A673 (cell line): ENCODE measurements at regions not wholly inside any gene's neighbourhood (a gene's known extent, or its start where the extent isn't known, plus 50 kb on each side); places are given as distances from the start of the nearest gene placed in this dataset.

Experiments
- BruUV-seq: library from RNA; stranded (reverse); fragments of 400-500 nt; replicated peaks from 2 replicates; lab custom pipeline; 2021; lab: Mats Ljungman, UMichigan
- CTCF ChIA-PET: fragments of 300-600 bp; sonication (Branson Sonifier 250); formaldehyde crosslinking; loops from one replicate; lab custom pipeline; 2022; ENCODE audit warnings: antibody characterized with exemption; lab: Charles Lee
- POLR2A ChIA-PET: fragments of 300-600 bp; sonication (Branson Sonifier 250); formaldehyde crosslinking; loops from one replicate; lab custom pipeline; 2022; ENCODE audit warnings: antibody characterized with exemption; ENCODE audit not compliant: low non-redundant PET; lab: Charles Lee
- DNase-seq: peaks from one replicate; pipeline ENCODE4 v3.0.0-alpha.2; 2015; ENCODE audit warnings: low spot score
- H3K27ac ChIP-seq: fragments of 200-600 bp; sonication (generic); 2 replicates; pipeline ENCODE4 v1.5.1; 2016; ENCODE audit warnings: mixed run types, low read depth, mild to moderate bottlenecking, mixed read lengths, antibody characterized with exemption, low read length; ENCODE audit not compliant: poor library complexity, severe bottlenecking
- H3K27me3 ChIP-seq: fragments of 200-600 bp; sonication (generic); replicated peaks from 2 replicates; pipeline ENCODE4 v1.6.1; 2017; ENCODE audit warnings: mixed run types, low read depth, mild to moderate bottlenecking, mixed read lengths, antibody characterized with exemption, low read length; ENCODE audit not compliant: insufficient read depth, poor library complexity
- H3K36me3 ChIP-seq: fragments of 200-600 bp; sonication (generic); 2 replicates; pipeline ENCODE4 v1.6.1; 2016; ENCODE audit warnings: mixed run types, mild to moderate bottlenecking, mixed read lengths, antibody characterized with exemption, low read length; ENCODE audit not compliant: insufficient read depth, poor library complexity, severe bottlenecking
- H3K4me1 ChIP-seq: fragments of 200-600 bp; sonication (generic); 2 replicates; pipeline ENCODE4 v1.6.1; 2017; ENCODE audit warnings: mixed run types, mild to moderate bottlenecking, mixed read lengths, antibody characterized with exemption, low read length; ENCODE audit not compliant: insufficient read depth, poor library complexity, severe bottlenecking
- H3K4me3 ChIP-seq: fragments of 200-600 bp; sonication (generic); 2 replicates; pipeline ENCODE4 v1.5.1; 2016; ENCODE audit warnings: low read depth, mixed run types, mild to moderate bottlenecking, mixed read lengths, low read length; ENCODE audit not compliant: poor library complexity, severe bottlenecking
- H3K9me3 ChIP-seq: fragments of 200-600 bp; sonication (generic); 2 replicates; pipeline ENCODE4 v1.6.1; 2016; ENCODE audit warnings: mixed run types, low read depth, mild to moderate bottlenecking, mixed read lengths, antibody characterized with exemption, low read length; ENCODE audit not compliant: poor library complexity, severe bottlenecking
- CTCF ChIP-seq: fragments of 300-800, 200-600 bp; sonication (generic); conservative IDR thresholded peaks from 2 replicates; pipeline ENCODE4 v1.5.1; 2017; ENCODE audit warnings: low read depth, mild to moderate bottlenecking, antibody characterized with exemption, low read length, moderate library complexity, mixed read lengths
- EZH2 ChIP-seq: fragments of 200-600 bp; sonication (generic); IDR thresholded peaks from 2 replicates; pipeline ENCODE4 v1.6.1; 2017; ENCODE audit warnings: borderline replicate concordance, low read depth, mild to moderate bottlenecking, mixed read lengths, antibody characterized with exemption, low read length; ENCODE audit not compliant: poor library complexity, severe bottlenecking
- intact Hi-C: fragments of 100-400 bp; cut with micrococcal nuclease; formaldehyde crosslinking; loops from one replicate; pipeline ENCODE4 v1.10.0; 2022; ENCODE audit not compliant: unreplicated experiment

- H3K27ac ChIP-seq, result no peak overlapping the region
- H3K27me3 ChIP-seq, result no peaks in the 10 kb centered on the region
- intact Hi-C loops, result no loop called here
- H3K4me1 ChIP-seq, result no peaks in the 10 kb centered on the region
- H3K9me3 ChIP-seq, result no peaks in the 10 kb centered on the region
- TF ChIP-seq EZH2, result no peak
- no peak for TF ChIP-seq CTCF
- BruUV-seq, result no TSS peak
- POLR2A ChIA-PET, result no interaction called here
- DNase-seq, result no peak
- H3K36me3 ChIP-seq, result no peaks in the 10 kb centered on the region
- CTCF ChIA-PET, result interaction anchor here (0.5 to 0.6 kb wide), 2 partner anchors 25 to 1051 kb away, joined by 3 read pairs; no protein-coding TSS in a partner anchor
- H3K4me3 ChIP-seq, result no peak overlapping the region
Observed at GRCh38 chr10:21095494-21096055, 198.5 kb upstream of the NEBL start.

- no peak for DNase-seq
- no peaks in the 10 kb centered on the region for H3K9me3 ChIP-seq
- no peaks in the 10 kb centered on the region for H3K4me1 ChIP-seq
- H3K36me3 ChIP-seq, result no peaks in the 10 kb centered on the region
- TF ChIP-seq CTCF (no peak), EZH2 (no peak)
- no peak overlapping the region for H3K27ac ChIP-seq
- H3K4me3 ChIP-seq, result no peak overlapping the region
- ChIA-PET CTCF (interaction anchor here (0.5 to 0.6 kb wide), 2 partner anchors 25 to 1051 kb away, joined by 3 read pairs; no protein-coding TSS in a partner anchor), POLR2A (no interaction called here)
- intact Hi-C loops, result no loop called here
- no TSS peak for BruUV-seq
- H3K27me3 ChIP-seq, result no peaks in the 10 kb centered on the region
Observed at GRCh38 chr10:21095073-21095472, 198.0 kb upstream of the NEBL start.

GRCh38 chr10:21092683-21093524 is 195.8 kb upstream of the NEBL start:
- POLR2A ChIA-PET, result no interaction called here
- CTCF ChIA-PET, result no interaction called here
- Histone ChIP-seq H3K36me3 (no peaks in the 10 kb centered on the region), H3K27ac (no peak overlapping the region), H3K4me1 (no peaks in the 10 kb centered on the region), H3K9me3 (no peaks in the 10 kb centered on the region), H3K4me3 (no peak overlapping the region), H3K27me3 (no peaks in the 10 kb centered on the region)
- TF ChIP-seq EZH2 (no peak), CTCF (no peak)
- intact Hi-C loops, result no loop called here
- no TSS peak for BruUV-seq
- DNase-seq, result no peak
